HG03175 (cell line): ENCODE measurements at regions not wholly inside any gene's neighbourhood (a gene's known extent, or its start where the extent isn't known, plus 50 kb on each side); places are given as distances from the start of the nearest gene placed in this dataset.
A peak's percentile ranks its signal among the peaks of the same experiment; 100 is the strongest.

ENCODE experiments used
- ATAC-seq: cut with Tn5 transposase; IDR thresholded peaks from one replicate; pipeline ENCODE4 v1.9.1; 2021; ENCODE audit warnings: mild to moderate bottlenecking, moderate library complexity; ENCODE audit not compliant: unreplicated experiment

DNA sequence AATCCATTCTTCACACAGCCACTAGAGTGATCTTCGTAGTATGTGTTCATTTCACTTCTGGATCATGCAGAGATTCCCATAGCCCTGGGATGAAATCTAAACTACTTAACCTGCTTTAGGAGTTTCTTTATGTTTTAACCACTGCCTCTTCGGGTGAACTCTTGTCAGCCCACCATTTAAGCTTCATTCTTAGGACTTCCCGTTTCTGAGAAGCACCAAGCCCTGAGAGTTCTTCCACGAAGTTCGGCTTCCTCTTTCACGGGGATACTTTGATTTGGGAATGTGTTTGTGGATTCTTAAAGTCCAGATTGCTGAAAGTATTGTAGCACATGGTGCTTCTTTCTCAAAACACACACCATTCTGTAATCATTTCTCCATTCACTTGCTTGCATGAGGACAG, 205.0 kb downstream of the UBE2E3 start:
- ATAC-seq: no peak

DNA sequence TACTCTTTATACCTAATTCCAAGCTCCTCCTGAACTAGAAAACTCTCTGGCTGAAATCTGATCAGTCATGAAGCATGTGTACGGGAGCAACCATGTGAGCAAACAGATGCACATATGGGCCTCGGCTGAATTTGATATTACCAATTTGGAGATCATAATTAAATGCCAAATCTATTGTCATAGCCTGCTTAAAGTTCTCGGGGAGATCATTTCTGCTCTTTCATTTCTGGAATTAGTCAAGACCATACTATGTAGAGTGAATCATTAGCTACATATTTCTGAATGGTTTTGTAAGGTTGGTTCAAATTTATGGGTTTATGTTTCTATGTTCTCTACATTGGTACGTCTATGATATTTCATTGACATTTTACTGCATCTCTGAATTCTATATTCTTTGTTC, 205.5 kb downstream of the UBE2E3 start:
- no peak for ATAC-seq

DNA sequence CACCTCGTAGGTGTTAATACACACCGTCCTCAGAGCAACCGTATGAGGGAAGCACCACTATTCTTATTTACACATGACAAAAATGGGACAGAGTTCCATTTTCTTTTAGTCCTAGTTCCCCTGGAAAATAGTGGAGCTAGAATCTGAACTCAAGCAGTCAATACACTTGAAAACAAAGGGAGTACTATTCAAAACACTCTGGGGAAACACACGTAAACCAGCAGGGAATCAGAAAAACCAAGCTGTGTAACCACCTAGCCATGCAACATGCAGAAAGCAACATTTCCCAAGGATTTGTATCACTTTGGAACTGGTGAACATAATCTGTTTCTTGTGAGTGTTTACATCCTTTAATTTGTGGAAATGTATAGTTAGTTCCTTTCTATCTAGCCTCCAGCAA, 208.2 kb downstream of the UBE2E3 start:
- ATAC-seq: no peak

DNA sequence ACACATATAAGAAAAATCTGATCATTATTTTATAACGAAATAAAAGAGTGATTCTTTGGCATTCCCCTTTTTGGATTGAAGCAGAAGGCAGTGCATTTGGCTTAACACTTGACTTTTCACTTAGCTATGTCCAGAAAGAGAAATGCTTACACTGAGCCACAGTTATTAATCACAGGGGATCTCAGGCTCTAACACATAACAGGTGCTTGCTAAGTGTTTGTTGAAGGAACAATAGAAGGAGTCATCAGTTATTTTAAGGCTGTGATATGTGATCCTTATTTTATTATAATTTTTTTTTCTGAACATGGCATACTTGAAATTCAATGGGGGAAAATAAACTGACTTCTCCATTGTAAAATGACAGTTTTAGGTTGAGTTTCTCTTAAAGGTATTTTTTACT, 209.5 kb downstream of the UBE2E3 start:
- ATAC-seq: no peak

DNA sequence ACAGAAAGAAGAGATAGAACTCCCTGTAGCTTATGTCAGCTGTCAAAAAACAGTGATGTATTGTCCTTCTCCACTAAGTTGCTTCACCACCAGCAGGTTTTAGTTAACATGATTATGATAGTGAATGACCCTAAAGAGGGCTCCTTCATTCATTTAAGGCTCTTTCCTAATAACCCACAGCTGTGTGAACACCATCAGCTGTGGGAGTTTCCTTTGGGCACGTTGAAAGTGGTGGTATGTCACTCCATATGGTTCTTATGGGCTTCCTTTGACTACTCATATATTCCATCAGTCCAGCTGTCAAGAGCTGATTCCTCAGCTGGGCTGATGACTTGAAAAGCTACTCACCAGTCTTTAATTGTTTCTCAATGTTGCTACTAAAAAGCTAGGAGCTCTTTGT, 210.3 kb downstream of the UBE2E3 start:
- no peak for ATAC-seq

DNA sequence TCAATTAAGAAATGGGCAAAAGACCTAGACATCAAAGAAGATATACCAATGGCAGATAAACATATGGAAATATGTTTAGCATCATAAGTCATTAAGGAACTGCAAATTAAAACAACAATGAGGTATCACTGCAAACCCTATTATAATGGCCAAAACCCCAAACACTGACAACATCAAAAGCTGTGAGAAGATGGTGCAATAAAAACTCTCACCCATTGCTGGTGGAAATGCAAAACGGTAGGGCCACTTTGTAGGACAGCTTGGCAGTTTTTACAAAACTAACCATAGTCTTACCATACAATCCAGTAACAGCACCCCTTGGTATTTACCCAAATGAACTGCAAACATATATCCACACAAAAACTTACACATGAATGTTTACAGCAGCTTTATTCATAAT, 213.1 kb downstream of the UBE2E3 start:
- no peak for ATAC-seq

DNA sequence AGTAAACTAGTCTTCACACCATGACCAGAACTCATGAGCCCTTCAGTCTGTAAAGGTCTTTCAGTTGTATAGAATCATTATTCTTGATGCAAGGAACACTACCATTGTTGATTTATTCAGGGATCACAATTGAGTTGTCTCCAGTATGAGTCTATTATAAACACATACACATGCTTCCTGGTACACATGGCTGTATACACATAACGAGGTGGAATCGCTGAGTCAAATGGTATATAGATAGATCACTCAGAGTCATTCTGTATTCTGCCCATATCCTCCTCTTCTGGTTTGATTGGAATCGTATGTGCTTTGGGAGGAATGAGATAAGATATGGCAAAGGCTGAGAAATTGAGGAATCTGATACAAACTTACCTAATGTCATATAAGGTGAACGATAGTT, 216.0 kb downstream of the UBE2E3 start:
- no peak for ATAC-seq

DNA sequence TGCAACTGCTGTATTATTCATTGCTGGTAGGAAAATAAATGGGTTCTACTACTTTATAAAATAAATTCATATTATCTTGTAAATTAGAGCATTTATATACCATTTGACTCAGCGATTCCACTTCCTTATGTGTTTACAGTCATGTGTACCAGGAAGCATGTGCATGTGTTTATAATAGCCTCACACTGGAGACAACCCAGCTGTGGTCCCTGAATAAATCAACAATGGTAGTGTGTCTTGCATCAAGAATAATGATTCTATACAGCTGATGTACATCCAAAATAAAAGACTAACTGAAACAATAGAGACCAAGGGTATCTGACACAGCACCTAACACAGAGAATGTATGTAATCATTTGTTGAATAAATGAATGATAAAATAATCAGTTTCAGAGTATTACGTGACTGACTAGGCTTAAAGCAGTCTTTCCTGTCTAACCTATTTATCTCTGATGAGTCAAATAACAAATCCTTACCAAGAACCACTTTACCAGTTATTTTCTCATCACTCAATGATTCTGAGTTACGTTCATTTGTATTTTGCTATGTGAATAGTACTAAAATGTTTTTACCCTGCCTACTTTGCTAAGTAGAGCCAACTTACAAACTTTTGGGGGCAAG, 216.8 kb downstream of the UBE2E3 start:
- no peak for ATAC-seq

DNA sequence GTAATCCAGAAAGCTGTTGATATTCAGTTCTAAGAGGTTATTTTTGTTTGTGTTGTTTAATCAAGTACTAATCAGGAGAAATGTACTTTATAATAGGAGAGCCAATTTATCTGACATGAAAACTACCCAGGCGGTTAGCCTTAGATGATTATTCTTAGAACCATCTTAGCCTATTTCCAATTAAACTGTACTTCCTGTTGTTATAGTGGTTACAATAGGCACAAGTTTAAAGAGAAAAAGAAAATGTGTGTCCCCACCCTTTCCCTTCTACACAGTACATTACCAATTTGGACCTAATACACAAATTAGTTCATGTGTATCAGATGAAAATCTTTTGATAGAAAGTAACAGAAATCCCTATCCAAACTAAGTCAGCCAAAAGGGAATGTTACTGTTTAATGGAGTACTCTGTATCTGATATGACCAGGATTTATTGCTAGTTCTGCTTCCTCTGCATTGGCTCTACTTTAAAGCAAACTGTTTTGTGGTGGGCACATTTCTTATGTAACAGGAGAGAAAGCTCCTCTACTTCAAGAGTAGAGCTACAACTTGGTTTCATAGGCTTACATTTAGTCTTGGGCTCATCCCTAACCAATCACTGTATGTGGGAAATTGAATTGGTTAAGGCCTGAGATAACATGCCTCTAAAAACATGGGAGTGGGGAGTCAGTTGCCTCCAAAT, 217.9 kb downstream of the UBE2E3 start:
- ATAC-seq: no peak

DNA sequence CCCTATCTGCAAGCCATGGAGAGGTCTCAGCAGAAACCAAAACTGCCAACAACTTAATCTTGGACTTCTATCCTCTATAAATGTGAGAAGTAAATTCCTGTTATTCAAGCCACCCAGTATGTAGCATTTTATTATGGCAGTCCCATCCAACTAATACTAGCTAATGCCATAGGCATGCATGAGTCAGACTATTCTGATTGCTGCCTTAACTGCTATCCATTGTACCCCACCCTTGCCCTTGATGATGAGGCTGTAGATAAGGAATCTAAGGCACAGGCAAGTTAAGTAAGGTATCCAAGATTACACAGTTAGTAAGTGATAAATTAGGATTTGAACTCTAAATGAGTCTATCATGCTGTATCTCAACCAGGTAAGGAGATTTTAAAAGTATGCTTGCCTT, 223.0 kb downstream of the UBE2E3 start:
- ATAC-seq: no peak

DNA sequence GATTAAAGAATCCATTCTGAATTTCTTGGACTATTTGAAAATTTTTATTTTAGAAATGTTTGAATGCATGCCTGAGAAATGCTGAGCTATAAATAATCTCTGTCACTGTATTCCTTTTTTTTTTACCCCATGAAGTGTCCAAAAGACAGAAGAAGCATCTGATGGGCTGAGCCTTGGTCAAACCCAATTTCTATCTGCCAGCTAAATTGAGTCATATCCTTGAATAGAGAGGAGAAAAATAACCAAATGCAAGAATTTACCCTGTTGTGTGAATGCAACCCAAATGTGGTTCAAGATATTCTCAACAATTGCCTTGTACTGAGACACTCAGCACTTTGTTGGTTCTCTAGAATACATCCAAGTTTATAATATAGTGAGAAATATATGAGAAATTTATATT, 223.5 kb downstream of the UBE2E3 start:
- no peak for ATAC-seq

DNA sequence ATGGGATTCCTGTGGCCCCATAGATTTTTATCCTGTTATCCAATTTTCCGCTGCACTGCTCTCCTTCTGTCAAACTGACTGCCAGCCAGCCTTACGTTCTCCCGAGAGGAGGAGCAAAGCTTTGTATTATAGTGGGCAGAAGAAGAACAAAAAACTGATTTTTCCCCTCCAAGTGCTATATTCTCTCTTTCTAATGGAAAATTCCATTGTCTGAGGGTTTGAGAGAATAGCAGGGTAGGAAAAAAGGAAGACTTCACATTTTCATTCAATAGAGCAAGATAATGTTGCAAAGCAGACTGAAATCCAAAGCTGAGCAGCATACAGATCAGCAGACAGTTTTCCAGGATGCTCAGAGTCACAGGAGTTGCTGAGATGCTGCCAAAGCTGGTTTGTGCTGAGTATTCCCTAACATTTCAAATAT, 238.0 kb downstream of the UBE2E3 start:
- ATAC-seq: no peak

DNA sequence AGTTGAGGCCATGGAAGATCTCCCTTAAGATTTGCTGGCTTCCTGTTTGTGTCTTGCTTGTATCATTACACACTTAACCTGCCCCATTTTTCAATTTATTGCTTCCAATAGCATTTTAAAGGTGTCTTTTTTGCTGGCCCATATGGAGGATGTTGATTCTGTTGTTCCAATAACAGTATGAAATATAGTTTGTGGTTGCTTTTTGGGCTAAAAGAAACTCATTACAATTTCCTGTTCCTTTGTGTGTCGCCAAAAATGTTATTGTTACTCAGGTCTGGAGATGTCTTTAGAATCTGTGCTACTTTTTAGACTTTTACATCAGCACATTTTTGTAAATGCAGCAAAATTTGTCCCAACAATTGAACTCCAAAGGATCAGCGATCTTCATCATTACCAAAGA, 234.0 kb upstream of the ITGA4 start:
- ATAC-seq: no peak

DNA sequence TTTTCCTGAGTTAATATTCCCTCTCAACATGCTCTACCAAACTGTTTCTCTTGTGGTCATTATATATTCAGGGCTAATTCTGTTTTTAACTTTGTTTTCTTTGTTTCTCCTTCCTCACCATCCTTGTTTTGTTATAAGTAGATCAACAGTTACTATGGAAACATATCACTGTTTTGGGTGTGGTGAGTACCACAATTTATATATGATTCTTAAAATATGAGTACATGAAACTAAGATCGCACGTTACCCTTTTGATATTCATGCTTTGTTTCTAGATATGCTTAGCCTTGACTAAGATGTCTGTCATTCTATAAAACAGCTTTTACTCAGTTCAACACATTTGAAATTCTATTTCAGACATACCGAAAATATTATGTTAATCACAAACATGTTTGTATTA, 232.3 kb upstream of the ITGA4 start:
- ATAC-seq: no peak

DNA sequence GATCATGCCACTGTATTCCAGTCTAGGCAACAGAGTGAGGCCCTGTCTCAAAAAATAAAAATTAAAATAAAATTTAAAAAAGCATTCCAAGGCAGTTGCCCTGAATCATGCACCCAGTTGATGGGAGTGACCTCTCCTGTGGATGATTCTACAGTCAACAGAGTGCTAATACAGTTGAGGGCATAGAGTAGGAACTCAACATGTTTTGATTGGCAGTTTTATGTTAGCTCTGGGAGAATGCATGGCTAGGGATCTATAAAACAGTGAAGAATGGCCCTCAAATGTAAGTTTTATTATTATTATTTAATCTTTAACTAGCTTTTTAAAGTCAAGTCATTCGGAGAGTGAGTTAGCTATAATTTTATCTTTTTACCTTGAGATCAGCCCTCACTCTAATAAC, 228.5 kb upstream of the ITGA4 start:
- no peak for ATAC-seq

DNA sequence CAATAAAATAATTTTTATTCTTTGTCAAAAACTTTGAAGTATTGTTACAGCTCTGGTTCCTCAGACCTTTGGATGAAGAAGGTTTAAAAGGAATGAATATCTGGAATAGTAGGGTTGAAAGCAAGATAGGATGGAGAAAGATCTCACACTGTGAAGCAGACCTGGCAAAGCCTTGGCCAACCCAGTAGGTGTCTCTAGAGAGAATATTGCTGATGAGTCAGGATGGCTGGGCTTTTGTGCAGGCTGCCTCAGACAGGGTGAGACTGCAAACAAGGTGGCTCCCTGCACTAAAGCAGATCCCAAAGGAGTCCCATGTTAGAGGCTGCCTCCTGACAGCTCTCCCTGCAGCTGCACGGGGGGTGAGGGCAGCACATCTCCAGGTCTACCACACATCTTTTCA, 226.0 kb upstream of the ITGA4 start:
- ATAC-seq: no peak

DNA sequence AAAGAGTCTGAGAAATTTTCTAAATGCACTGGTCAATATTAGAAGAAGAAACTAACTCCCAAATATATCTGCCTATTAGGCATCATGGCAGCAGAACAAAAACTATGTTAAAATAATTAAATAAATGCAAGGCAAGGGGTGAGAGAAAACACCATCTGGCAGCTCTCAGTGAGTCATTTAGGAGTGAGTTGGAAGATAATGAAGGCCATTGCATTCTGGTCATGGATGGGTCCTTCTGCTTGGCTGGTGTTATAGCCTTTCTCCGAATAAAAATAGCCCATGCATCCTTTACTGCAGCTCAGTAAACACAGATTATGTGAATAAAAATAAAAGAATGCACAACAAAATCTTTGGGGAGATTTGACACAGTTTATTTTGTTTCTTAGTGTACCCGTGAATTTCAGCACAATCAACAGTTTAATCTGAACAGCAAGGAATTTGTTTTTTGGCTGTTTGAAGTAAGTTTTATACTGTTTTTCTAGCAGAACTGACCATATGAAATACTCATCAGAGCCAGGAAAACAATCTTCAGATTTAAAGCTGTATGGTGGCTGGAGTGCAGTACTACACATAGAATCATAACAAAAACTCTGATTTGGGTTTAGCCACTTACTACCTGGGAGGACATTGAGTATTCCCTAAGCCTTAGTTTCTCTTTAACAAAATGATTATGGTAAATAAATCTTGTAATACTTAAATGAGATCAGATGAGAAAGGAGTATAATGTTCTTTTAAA, 225.1 kb upstream of the ITGA4 start:
- no peak for ATAC-seq

DNA sequence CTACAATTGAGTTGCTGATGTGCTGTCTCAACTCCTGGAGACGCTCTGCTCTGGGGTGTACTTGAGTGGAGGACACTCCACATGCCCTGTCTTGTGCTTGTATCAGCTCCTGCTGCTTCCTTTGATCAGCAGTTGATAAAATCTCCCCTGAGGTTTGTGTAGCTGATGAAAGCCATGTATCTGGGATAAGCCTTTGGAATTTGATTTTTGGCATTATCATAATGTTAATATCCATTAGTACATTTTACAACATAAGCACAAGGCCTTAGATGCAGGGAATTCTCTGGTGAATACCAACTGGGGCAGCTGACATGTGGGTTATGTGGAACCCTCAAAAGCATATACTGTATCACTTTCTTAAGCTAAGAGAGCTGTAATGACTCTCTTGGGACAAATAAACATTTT, 222.7 kb upstream of the ITGA4 start:
- ATAC-seq: no peak

DNA sequence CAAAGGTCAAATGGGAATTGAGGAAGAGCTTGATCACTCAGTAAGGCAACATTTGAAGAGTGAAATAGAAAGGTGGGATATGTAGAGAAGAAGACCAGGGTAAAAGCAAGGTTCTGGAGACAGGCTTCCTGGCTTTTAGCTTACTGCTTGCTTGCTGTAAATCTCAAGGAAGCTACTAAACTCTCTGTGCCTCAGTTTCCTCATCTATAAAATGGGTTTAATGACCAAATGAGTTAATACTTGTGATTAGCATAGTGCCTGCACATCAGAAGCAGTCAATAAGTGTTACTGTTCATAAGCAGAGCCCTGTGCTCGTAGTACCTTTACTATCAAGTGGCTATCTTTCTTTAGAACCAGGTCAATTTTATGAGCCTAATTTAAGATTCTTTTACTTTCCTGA, 222.2 kb upstream of the ITGA4 start:
- no peak for ATAC-seq

DNA sequence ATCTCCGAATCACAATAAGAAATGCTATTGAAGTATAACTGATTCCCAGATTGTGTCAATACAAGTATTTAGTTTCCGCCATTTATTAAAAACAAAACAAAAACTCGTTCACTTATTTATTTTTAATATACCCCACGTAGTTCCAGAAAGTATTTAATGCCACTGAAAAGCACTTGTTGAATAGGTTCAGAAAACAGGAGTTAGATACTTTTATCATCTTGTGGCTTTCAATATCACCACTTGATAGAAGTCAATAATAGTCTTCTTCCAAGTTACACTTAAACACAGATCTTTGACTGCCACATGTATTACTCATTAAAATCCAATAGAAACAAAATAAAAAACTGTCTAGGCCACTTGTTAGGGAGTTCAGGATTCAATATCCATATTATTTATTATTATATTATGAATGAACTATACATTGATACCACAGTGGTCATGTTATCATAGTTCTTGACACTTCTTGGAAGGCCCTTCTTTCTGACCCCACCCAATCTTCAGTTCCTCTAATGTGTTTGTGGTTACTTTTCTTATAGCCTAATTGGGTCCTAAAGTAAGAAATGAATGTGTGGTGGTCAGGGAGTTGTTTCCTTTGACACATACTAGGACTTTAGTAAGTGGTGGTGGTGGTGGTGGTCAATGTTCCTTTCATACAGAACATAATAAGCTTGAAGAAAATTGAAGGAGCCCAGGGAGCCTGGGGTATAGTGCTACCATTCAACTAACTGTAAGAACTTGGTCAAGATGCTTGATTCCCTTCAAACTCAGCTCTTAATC, 221.3 kb upstream of the ITGA4 start:
- peak; percentile 99 for ATAC-seq

DNA sequence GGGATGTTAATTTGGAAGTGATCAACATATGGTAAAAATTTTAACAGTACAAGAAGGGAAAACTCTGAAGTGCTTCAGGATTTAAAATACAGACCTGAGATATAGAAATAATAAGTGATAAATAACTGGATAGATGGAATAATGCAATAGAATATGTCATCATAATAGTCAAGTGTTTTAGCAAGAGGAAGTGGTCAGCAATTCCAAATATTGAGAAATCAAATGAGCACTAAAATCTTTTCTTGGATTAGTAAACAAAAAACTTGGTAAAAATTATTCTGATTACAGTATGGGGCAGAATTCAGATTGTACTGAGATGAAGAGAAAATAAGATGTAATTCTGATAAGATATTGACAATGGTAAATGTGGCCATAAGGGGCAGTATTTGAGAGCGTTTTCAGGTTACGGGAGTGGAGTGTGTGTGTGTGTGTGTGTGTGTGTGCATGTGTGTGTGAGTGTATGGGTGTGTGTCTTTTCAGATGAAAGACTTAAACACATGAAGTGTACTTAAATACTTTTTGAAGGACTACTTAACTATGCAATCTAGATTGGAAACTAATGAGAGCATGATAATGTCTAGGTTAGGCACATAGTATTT, 217.9 kb upstream of the ITGA4 start:
- no peak for ATAC-seq
